Esophagus squamous epithelium (tissue), 5 donors: ENCODE measurements at regions not wholly inside any gene's neighbourhood (a gene's known extent, or its start where the extent isn't known, plus 50 kb on each side); places are given as distances from the start of the nearest gene placed in this dataset.

Experiments
- DNase-seq: peaks from one replicate; lab custom pipeline; 2025; lab: John Stamatoyannopoulos, UW
- H3K27ac ChIP-seq, 4 donors: fragments of 200-600 bp; sonication (generic); one replicate each; pipeline ENCODE4 v1.5.1; 2016 to 2019; ENCODE audit warnings: mild to moderate bottlenecking in 1 of 4
- H3K27me3 ChIP-seq, 4 donors: fragments of 200-600 bp; sonication (generic); 1 replicate in 3 of 4; 2 replicates in 1 of 4; pipeline versions ENCODE4 v1.5.1 to v1.6.0; 2017 to 2021; ENCODE audit warnings: antibody characterized with exemption in 1 of 4
- H3K36me3 ChIP-seq, 3 donors: fragments of 200-600 bp; sonication (generic); one replicate each; pipeline ENCODE4 v1.5.1; 2016 to 2019
- H3K4me1 ChIP-seq, 3 donors: fragments of 200-600 bp; sonication (generic); one replicate each; pipeline ENCODE4 v1.5.1; 2017 to 2019
- H3K4me3 ChIP-seq, 4 donors: fragments of 200-600 bp; sonication (generic); 1 replicate in 3 of 4; 2 replicates in 1 of 4; pipeline ENCODE4 v1.5.1; 2016 to 2019; ENCODE audit warnings: mild to moderate bottlenecking in 2 of 4, moderate library complexity in 1 of 4
- H3K9me3 ChIP-seq, 3 donors: fragments of 200-600 bp; sonication (generic); one replicate each; pipeline ENCODE4 v1.5.1; 2016 to 2019
- POLR2A ChIP-seq, 4 donors: fragments of 450-650 bp; IDR thresholded peaks; one replicate each; pipeline ENCODE4 v1.6.1; 2017; ENCODE audit warnings: antibody characterized with exemption in 4 of 4, mild to moderate bottlenecking in 4 of 4, moderate library complexity in 3 of 4
- WGBS, 2 donors: methylation state at CpG; one replicate each; pipeline ENCODE4 v1.1.5; 2018; 5-methylcytosine and 5-hydroxymethylcytosine counted together
- intact Hi-C: fragments of 100-400 bp; cut with DNase I; formaldehyde crosslinking; loops from one replicate; pipeline ENCODE4 v1.15.0; 2022
- TF ChIP-seq, protein P1 (sequence below), 6 experiments: fragments of 450-650 bp in 4 of 6; fragments of 200-600 bp in 2 of 6; sonication (generic) in 2 of 6; IDR thresholded peaks; one replicate each; pipeline ENCODE4 v1.5.1; 2016 to 2019; ENCODE audit warnings: antibody characterized with exemption in 6 of 6, mild to moderate bottlenecking in 4 of 6, moderate library complexity in 4 of 6
- donor health status: DM: yes; HTN: yes; CAD: no.

DNA sequence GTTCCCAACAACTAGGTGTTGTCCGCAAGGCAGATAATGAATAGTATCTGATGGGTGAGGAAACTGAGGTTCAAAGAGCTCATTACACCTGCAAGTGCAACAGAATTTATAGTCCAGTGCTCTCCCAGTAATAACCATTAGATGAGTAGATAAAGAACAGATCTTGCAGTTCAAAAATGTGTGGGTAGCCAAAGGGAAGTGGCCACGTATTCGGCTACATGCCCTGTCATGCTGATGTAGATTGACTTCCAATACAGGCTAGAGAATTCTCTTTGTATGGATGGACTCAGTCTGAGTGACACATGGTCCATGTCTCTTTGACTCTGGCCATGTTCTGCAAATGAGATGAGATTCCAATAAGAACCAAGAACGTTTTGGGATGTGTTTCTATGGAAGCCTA lies 187.9 kb upstream of the LPP start:
- H3K9me3 ChIP-seq = no peaks in the 10 kb centered on the region
- TF ChIP-seq, protein P1, sequence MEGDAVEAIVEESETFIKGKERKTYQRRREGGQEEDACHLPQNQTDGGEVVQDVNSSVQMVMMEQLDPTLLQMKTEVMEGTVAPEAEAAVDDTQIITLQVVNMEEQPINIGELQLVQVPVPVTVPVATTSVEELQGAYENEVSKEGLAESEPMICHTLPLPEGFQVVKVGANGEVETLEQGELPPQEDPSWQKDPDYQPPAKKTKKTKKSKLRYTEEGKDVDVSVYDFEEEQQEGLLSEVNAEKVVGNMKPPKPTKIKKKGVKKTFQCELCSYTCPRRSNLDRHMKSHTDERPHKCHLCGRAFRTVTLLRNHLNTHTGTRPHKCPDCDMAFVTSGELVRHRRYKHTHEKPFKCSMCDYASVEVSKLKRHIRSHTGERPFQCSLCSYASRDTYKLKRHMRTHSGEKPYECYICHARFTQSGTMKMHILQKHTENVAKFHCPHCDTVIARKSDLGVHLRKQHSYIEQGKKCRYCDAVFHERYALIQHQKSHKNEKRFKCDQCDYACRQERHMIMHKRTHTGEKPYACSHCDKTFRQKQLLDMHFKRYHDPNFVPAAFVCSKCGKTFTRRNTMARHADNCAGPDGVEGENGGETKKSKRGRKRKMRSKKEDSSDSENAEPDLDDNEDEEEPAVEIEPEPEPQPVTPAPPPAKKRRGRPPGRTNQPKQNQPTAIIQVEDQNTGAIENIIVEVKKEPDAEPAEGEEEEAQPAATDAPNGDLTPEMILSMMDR (IDR thresholded peaks at IDR 0.05) = no peak
- no peak for TF ChIP-seq POLR2A (IDR thresholded peaks at IDR 0.05)
- DNase-seq = no peak
- 37 to 58% methylated on average over 4 of the region's 4 CpGs for WGBS, 2 donors
- no peaks in the 10 kb centered on the region for H3K36me3 ChIP-seq
- H3K27ac ChIP-seq = no peak overlapping the region
- H3K4me1 ChIP-seq = peaks cover 0 to 13% (median 7%) of the 10 kb centered on the region in 3 donors
- no peak overlapping the region for H3K4me3 ChIP-seq
- no peaks in the 10 kb centered on the region for H3K27me3 ChIP-seq
- intact Hi-C loops = no loop called here

DNA sequence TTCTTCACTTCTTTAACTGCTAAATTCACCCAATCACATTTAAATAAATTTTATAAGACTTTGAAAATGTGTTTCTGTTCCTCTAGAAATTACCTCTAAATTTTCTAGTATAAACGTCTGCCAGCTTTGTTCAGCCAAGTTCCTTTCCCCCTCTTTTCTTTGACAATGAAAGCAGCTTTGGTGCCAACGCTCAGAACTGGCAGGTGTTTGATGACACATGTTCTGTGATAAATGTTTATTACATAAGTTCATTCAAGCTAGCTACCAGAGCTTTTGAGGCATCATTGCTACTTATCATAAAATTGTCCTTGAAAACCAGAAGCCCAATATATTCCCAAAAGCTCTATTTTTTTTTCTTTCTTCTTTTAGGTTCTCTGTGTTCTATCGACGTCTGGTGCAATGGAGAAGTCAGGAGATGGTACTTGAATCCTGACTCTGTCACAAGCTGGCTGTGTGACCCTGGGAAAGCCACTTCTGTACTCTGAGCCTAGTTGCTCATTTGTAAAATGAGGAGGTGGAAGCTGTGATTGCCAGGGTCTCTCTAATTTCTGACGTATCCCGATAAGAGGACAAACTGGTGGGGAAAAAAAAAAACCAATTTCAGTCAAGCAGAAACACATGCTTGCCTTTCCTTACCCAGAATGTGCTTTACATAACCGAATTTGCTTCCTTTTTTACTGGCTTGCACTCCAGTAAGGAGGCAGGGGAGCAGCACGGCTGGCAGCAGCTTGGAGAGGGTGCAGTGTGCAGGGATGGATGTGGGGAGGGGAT lies 187.1 kb upstream of the LPP start:
- Histone ChIP-seq H3K36me3 (no peaks in the 10 kb centered on the region), H3K27me3 (no peaks in the 10 kb centered on the region), H3K4me1 (peaks cover 0 to 13% (median 7%) of the 10 kb centered on the region in 3 donors), H3K9me3 (no peaks in the 10 kb centered on the region), H3K4me3 (no peak overlapping the region), H3K27ac (no peak overlapping the region)
- intact Hi-C loops = no loop called here
- DNase-seq = no peak
- WGBS, 2 donors = 26 to 40% methylated on average over 6 to 8 of the region's 8 CpGs
- TF ChIP-seq, protein P1 (IDR thresholded peaks at IDR 0.05) = no peak
- TF ChIP-seq POLR2A (IDR thresholded peaks at IDR 0.05) = no peak

DNA sequence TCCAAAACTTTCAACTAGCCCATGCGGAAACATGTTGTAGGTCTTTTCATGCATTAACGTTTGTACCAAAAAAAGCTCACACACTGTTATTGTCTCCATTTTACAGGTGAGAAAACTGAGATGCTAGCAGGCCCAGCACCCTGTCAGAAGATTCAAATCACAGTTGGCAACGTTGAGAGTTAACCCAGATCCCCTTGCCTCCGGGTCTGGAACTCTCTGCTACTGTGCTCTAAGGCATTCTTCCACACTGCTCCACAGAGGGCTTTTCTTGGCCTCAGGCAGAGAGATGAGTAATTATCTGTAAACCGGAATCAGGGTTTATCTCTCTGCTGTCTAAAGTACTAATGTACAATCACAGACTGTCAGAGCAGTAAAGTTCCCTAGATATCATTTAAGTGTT lies 186.0 kb upstream of the LPP start:
- no peak overlapping the region for H3K4me3 ChIP-seq
- no peaks in the 10 kb centered on the region for H3K27me3 ChIP-seq
- H3K27ac ChIP-seq = no peak overlapping the region
- TF ChIP-seq, protein P1 (IDR thresholded peaks at IDR 0.05) = no peak
- no peak for TF ChIP-seq POLR2A (IDR thresholded peaks at IDR 0.05)
- H3K4me1 ChIP-seq = peaks cover 0 to 13% (median 7%) of the 10 kb centered on the region in 3 donors
- no peaks in the 10 kb centered on the region for H3K9me3 ChIP-seq
- intact Hi-C loops = no loop called here
- WGBS, 2 donors = 48 to 49% methylated on average over 5 of the region's 5 CpGs
- DNase-seq = no peak
- H3K36me3 ChIP-seq = no peaks in the 10 kb centered on the region

DNA sequence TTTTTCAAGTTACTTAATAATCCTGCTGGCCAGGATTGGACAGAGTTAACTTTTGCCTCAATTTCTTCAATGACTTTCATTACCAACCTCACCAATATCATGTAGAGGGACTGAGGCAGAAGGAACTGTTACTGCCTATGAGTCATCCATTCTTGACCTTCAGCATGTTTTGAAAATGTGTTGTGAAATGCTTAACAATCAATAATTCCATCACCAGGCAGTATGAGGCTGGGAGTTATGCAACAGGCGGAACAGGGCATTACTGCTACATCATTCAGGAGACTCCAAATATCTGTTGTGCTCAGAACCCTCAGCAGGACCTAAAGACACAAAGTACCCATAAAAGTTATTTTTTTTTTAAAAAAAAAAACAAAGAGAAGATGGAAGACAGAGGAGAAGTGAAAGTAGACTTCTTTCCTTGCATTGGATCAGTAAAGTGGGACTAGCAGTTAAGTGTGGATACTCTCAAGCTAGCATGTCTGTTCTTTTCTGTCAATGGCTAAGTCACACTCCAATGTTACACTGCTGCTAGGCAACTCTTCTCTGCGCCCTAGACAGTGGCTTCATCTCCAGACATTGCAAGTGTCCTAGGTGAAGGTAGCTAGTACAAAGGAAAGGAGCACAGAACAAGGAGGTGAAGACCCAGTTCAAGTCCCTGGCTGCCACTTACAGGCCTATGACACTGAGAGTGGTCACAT lies 184.9 kb upstream of the LPP start:
- Histone ChIP-seq H3K36me3 (no peaks in the 10 kb centered on the region), H3K27me3 (no peaks in the 10 kb centered on the region), H3K9me3 (no peaks in the 10 kb centered on the region), H3K4me3 (no peak overlapping the region), H3K27ac (no peak overlapping the region), H3K4me1 (peaks cover 0 to 10% (median 0%) of the 10 kb centered on the region in 3 donors)
- WGBS, 2 donors = 73 to 83% methylated on average over 2 of the region's 2 CpGs
- no peak for DNase-seq
- no peak for TF ChIP-seq POLR2A (IDR thresholded peaks at IDR 0.05)
- intact Hi-C loops = no loop called here

DNA sequence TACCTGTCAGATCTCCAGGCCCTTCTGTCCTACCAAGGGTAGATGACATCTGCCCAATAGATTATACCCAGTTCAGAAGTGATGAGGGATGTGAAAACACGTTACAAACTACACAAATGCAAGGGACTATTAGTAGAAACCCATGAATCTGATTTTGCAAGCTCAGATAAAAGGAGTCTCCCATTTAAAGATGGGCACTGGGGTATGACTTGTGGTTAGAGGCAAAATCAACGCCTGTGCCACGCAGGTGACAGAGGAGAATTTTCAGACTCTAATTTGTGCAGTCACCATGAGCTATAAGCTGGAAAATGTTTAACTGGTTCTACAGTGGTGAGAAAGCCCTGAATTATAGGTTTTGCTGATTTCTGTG lies 184.4 kb upstream of the LPP start:
- intact Hi-C loops = no loop called here
- no peak overlapping the region for H3K27ac ChIP-seq
- H3K4me3 ChIP-seq = no peak overlapping the region
- H3K4me1 ChIP-seq = peaks cover 0 to 10% (median 0%) of the 10 kb centered on the region in 3 donors
- DNase-seq = no peak
- no peak for TF ChIP-seq POLR2A (IDR thresholded peaks at IDR 0.05)
- TF ChIP-seq, protein P1 (IDR thresholded peaks at IDR 0.05) = no peak
- no peaks in the 10 kb centered on the region for H3K36me3 ChIP-seq
- WGBS, 2 donors = 79 to 95% methylated on average over 3 of the region's 3 CpGs
- H3K27me3 ChIP-seq = no peaks in the 10 kb centered on the region
- no peaks in the 10 kb centered on the region for H3K9me3 ChIP-seq
